Heart left ventricle (tissue), 16 donors: ENCODE measurements at regions not wholly inside any gene's neighbourhood (a gene's known extent, or its start where the extent isn't known, plus 50 kb on each side); places are given as distances from the start of the nearest gene placed in this dataset.

Experiments used
- ATAC-seq, 4 donors: fragments of 200-7000 bp; cut with Tn5 transposase; one replicate each; pipeline ENCODE4 v1.9.1; 2020 to 2022; ENCODE audit warnings: moderate library complexity in 4 of 4, mild to moderate bottlenecking in 3 of 4, moderate number of reproducible peaks in 1 of 4
- DNase-seq, 5 donors: peaks; one replicate each; pipeline ENCODE4 v3.0.0-alpha.2; 2020
- H3K27ac ChIP-seq, 12 donors: fragments of 200-600 bp; sonication (generic) in 4 of 12; one replicate each; pipeline versions ENCODE4 v1.5.0 to v1.8.0; 2016 to 2022; ENCODE audit warnings: mild to moderate bottlenecking in 2 of 12
- H3K27me3 ChIP-seq, 9 donors: fragments of 200-600 bp; sonication (generic) in 2 of 9; one replicate each; pipeline versions ENCODE4 v1.5.1 to v1.8.0; 2016 to 2022; ENCODE audit warnings: mild to moderate bottlenecking in 3 of 9
- H3K36me3 ChIP-seq, 9 donors: fragments of 200-600 bp; sonication (generic) in 2 of 9; one replicate each; pipeline versions ENCODE4 v1.5.0 to v1.8.0; 2018 to 2022; ENCODE audit warnings: mild to moderate bottlenecking in 2 of 9
- H3K4me1 ChIP-seq, 12 donors: fragments of 200-600 bp; sonication (generic) in 4 of 12; one replicate each; pipeline versions ENCODE4 v1.5.0 to v1.8.0; 2016 to 2022; ENCODE audit warnings: mild to moderate bottlenecking in 3 of 12
- H3K4me3 ChIP-seq, 12 donors: fragments of 200-600 bp; sonication (generic) in 4 of 12; one replicate each; pipeline versions ENCODE4 v1.5.0 to v1.8.0; 2017 to 2022; ENCODE audit warnings: mild to moderate bottlenecking in 9 of 12, moderate library complexity in 4 of 12
- H3K9me3 ChIP-seq, 12 donors: fragments of 200-600 bp; sonication (generic) in 4 of 12; one replicate each; pipeline versions ENCODE4 v1.5.0 to v1.8.0; 2016 to 2022; ENCODE audit warnings: mild to moderate bottlenecking in 1 of 12
- CTCF ChIP-seq, 12 donors: fragments of 200-600 bp; sonication (generic) in 4 of 12; IDR thresholded peaks; one replicate each; pipeline versions ENCODE4 v1.5.0 to v1.8.0; 2018 to 2022; ENCODE audit warnings: antibody characterized with exemption in 12 of 12, mild to moderate bottlenecking in 5 of 12
- POLR2A ChIP-seq, 2 donors: fragments of 450-650 bp; IDR thresholded peaks; one replicate each; pipeline ENCODE4 v1.6.1; 2017; ENCODE audit warnings: antibody characterized with exemption in 2 of 2, mild to moderate bottlenecking in 2 of 2, moderate library complexity in 2 of 2
- WGBS, 4 donors: extraction: QIAGEN DNeasy Blood & Tissue Kit in 2 of 4; methylation state at CpG; one replicate each; pipeline versions ENCODE4 v1.1.5 to v1.1.7; 2013 to 2018; 5-methylcytosine and 5-hydroxymethylcytosine counted together
- intact Hi-C, 10 donors: fragments of 100-400 bp; cut with DNase I; formaldehyde crosslinking; loops; one replicate each; pipeline versions ENCODE4 v1.11.1 to v1.14.2; 2022
- donor health status: ischemic (EF 13 %, LVEDD 7.1; RV severe dilation, severe dysfunction).
- donor health status: healthy with polysubstance abuse.
- donor health status: DM: no; HTN: yes; CAD: no.
- donor health status: DM: no; HTN: no; CAD: no.
- donor health status: ischemic (EF 25% LVEDD 6.9; RV normal size, moderate dysfunction).
- donor health status: ischemic (EF 25% LVEDD 5.7; RV mildly dilated, moderate dysfunction).
- donor health status: healthy.
- donor health status: DM: yes; HTN: yes; CAD: no.
- donor health status: ischemic (EF 35%, LVEDD 5.7; RV mildly dilated, moderate dysfunction).
- donor health status: nonischemic (EF 11% LVEDD 7.7; RV severe dilation, severe dysfunction).
- donor health status: DM: yes; HTN: yes; CAD: no.
- donor health status: PGD.
- donor health status: ischemic (EF 29% LVEDD 5.4; RV normal size, mild dysfunction).
- donor health status: nonischemic (EF 23%, LVEDD 6.1; RV moderate dilation, normal function).

GRCh38 chr13:70856025-70856424 is 747.8 kb upstream of the KLHL1 start:
- ATAC-seq (no peak), DNase-seq (no peak)
- Histone ChIP-seq H3K36me3 (no peaks in the 10 kb centered on the region), H3K4me3 (no peak overlapping the region), H3K4me1 (no peaks in the 10 kb centered on the region), H3K27me3 (no peaks in the 10 kb centered on the region), H3K27ac (no peak overlapping the region), H3K9me3 (peaks cover 0 to 12% (median 0%) of the 10 kb centered on the region in 12 donors)
- TF ChIP-seq POLR2A (IDR thresholded peaks at IDR 0.05) (no peak), CTCF (IDR thresholded peaks at IDR 0.05) (no peak)
- WGBS, 4 donors, result 85 to 94% (median 89%) methylated on average over 2 of the region's 2 CpGs
- intact Hi-C loops, result no loop called here

GRCh38 chr13:70849222-70849621 is 741.0 kb upstream of the KLHL1 start:
- Histone ChIP-seq H3K27me3 (no peaks in the 10 kb centered on the region), H3K9me3 (peaks cover 0 to 4% (median 0%) of the 10 kb centered on the region in 12 donors), H3K4me1 (no peaks in the 10 kb centered on the region), H3K36me3 (no peaks in the 10 kb centered on the region), H3K4me3 (no peak overlapping the region), H3K27ac (no peak overlapping the region)
- intact Hi-C loops, result no loop called here
- ATAC-seq (no peak), DNase-seq (no peak)
- WGBS, 4 donors, result 46 to 63% (median 48%) methylated on average over 4 of the region's 4 CpGs
- TF ChIP-seq CTCF (IDR thresholded peaks at IDR 0.05), result no peak
- no peak for TF ChIP-seq POLR2A (IDR thresholded peaks at IDR 0.05)

DNA sequence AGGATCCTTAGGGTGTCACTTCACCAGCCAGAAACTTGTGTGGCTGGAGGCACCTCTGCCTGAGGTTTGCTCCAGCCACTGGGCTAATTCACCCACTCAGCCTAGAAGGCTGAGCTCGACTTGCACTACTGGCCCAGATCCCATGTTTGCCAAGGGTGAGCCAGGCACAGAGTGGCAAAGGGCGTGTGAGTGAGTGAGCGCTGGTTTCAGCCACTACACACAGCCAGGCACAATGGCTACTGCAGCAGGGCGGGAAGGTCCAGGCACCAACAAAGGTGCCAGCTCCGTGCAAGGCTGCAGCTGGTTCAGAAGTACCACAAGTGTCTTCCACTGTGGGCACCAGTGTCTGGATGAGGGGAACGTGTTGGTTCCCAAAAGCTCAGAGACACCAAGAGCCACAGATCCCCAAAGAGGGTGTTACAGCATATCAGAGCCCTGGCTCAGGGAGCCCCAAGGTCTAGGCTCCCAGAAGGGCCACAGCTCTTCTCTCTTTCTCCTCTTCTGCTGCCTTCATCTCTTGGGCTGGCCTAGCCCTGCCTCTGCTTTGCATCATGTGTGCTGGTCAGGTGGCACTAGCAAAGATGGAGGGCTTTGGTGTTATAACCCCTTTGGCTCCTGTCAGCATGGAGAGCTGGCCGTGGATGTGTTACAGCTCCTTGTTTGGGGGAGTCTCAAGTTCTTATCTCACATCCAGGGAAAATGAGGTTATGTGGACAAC is 736.3 kb upstream of the KLHL1 start:
- no peaks in the 10 kb centered on the region for H3K27me3 ChIP-seq
- no peaks in the 10 kb centered on the region for H3K36me3 ChIP-seq
- 79 to 87% (median 87%) methylated on average over 7 of the region's 7 CpGs for WGBS, 4 donors
- TF ChIP-seq POLR2A (IDR thresholded peaks at IDR 0.05) (no peak), CTCF (IDR thresholded peaks at IDR 0.05) (no peak)
- H3K4me3 ChIP-seq, result no peak overlapping the region
- ATAC-seq (no peak), DNase-seq (peak in 1 of 5 donors; percentile 27)
- no peak overlapping the region for H3K27ac ChIP-seq
- intact Hi-C loops, result no loop called here
- H3K9me3 ChIP-seq, result peaks cover 0 to 4% (median 0%) of the 10 kb centered on the region in 12 donors
- no peaks in the 10 kb centered on the region for H3K4me1 ChIP-seq

- ATAC-seq (no peak), DNase-seq (no peak)
- Histone ChIP-seq H3K4me1 (no peaks in the 10 kb centered on the region), H3K36me3 (no peaks in the 10 kb centered on the region), H3K4me3 (no peak overlapping the region), H3K27me3 (no peaks in the 10 kb centered on the region), H3K9me3 (peaks cover 0 to 4% (median 0%) of the 10 kb centered on the region in 12 donors), H3K27ac (no peak overlapping the region)
- intact Hi-C loops, result no loop called here
- TF ChIP-seq POLR2A (IDR thresholded peaks at IDR 0.05) (no peak), CTCF (IDR thresholded peaks at IDR 0.05) (no peak)
- 81 to 97% (median 94%) methylated on average over 5 of the region's 5 CpGs for WGBS, 4 donors
These were observed 733.9 kb upstream of the KLHL1 start for GRCh38 chr13:70842062-70842644.
